ENCODE measurements at regions not wholly inside any gene's neighbourhood (a gene's known extent, or its start where the extent isn't known, plus 50 kb on each side); places are given as distances from the start of the nearest gene placed in this dataset.

- no peak for TF ChIP-seq CTCF (IDR thresholded peaks at IDR 0.05)
- ATAC-seq (no peak), DNase-seq (no peak)
- Mint-ChIP-seq H3K27me3 (peaks cover 2% of the 10 kb centered on the region), H3K4me3 (no peak overlapping the region), H3K36me3 (ENCODE audit: low read depth) (no peaks in the 10 kb centered on the region), H3K4me1 (ENCODE audit: low read depth) (no peaks in the 10 kb centered on the region), H3K9me3 (no peaks in the 10 kb centered on the region), H3K27ac (no peak overlapping the region)
- intact Hi-C loops (cut with micrococcal nuclease): loop anchor here (10.0 kb wide), 1 partner anchor 60 kb away; no protein-coding TSS in a partner anchor
- ChIA-PET CTCF (no interaction called here), POLR2A (no interaction called here)
These were observed 237.2 kb upstream of the ITM2A start for GRCh38 chrX:79604364-79604763.

GRCh38 chrX:79601341-79602131, 234.4 kb upstream of the ITM2A start:
- no peaks in the 10 kb centered on the region for H3K4me1 Mint-ChIP-seq (ENCODE audit: low read depth)
- no peak overlapping the region for H3K27ac Mint-ChIP-seq
- ChIA-PET CTCF (no interaction called here), POLR2A (no interaction called here)
- peaks cover 2% of the 10 kb centered on the region for H3K27me3 Mint-ChIP-seq
- H3K9me3 Mint-ChIP-seq: no peaks in the 10 kb centered on the region
- ATAC-seq: no peak
- H3K36me3 Mint-ChIP-seq (ENCODE audit: low read depth): no peaks in the 10 kb centered on the region
- no peak overlapping the region for H3K4me3 Mint-ChIP-seq
- intact Hi-C loops (cut with micrococcal nuclease): loop anchor here (10.0 kb wide), 1 partner anchor 57 kb away; no protein-coding TSS in a partner anchor
- no peak for DNase-seq
- TF ChIP-seq CTCF (IDR thresholded peaks at IDR 0.05): no peak

DNA sequence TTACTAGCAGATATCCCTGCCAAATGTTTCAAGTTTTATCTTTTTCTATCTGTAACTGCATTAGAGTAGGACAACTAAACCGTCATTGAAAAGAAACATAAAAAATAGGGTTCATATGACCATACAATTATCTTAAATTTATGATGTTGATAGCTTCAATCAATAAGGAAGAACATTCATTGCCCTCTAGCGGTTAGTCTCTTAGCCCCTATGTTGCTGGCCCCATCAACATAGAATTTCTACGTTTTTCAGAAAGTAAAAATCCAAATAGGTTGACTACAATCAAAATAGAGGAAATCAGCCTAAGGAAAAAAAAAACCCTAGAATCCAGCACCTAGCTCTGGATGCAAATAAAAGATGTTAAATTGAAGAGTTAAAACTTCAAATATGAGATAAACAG, 225.1 kb upstream of the ITM2A start:
- ChIA-PET POLR2A (interaction anchor here (1.1 kb wide), 1 partner anchor 10 kb away, joined by 3 read pairs; no protein-coding TSS in a partner anchor), CTCF (no interaction called here)
- Mint-ChIP-seq H3K9me3 (no peaks in the 10 kb centered on the region), H3K4me3 (no peak overlapping the region), H3K27ac (no peak overlapping the region), H3K36me3 (ENCODE audit: low read depth) (no peaks in the 10 kb centered on the region), H3K4me1 (ENCODE audit: low read depth) (no peaks in the 10 kb centered on the region), H3K27me3 (peaks cover 1% of the 10 kb centered on the region)
- no peak for TF ChIP-seq CTCF (IDR thresholded peaks at IDR 0.05)
- DNase-seq (no peak), ATAC-seq (no peak)
- intact Hi-C loops (cut with micrococcal nuclease): no loop called here

- no peak for TF ChIP-seq CTCF (IDR thresholded peaks at IDR 0.05)
- H3K36me3 Mint-ChIP-seq (ENCODE audit: low read depth): no peaks in the 10 kb centered on the region
- H3K27ac Mint-ChIP-seq: no peak overlapping the region
- CTCF ChIA-PET: no interaction called here
- intact Hi-C loops (cut with micrococcal nuclease): no loop called here
- H3K4me1 Mint-ChIP-seq (ENCODE audit: low read depth): no peaks in the 10 kb centered on the region
- H3K4me3 Mint-ChIP-seq: no peak overlapping the region
- POLR2A ChIA-PET: no interaction called here
- H3K9me3 Mint-ChIP-seq: no peaks in the 10 kb centered on the region
- DNase-seq (no peak), ATAC-seq (no peak)
- peaks cover 1% of the 10 kb centered on the region for H3K27me3 Mint-ChIP-seq
These were observed 221.1 kb upstream of the ITM2A start for GRCh38 chrX:79588233-79588632.

DNA sequence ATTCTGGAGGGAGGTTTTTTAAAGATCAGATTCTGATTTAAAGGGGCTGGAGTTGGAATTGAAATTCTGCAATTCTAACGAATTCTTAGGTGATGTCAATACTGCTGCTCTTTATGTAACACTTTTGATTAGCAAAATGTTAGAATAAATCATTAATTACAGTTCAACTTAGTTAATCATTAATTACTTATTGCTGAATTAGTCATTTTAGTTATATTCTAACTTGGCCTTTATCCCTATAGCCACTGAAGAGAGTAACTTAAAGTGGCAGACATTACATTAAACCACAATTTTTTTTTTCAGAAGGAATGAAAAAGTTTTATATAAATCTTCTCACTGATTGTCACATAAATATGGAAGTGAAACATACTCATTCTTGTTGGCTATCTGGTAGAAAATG, 206.6 kb upstream of the ITM2A start:
- no peaks in the 10 kb centered on the region for H3K27me3 Mint-ChIP-seq
- peaks cover 1% of the 10 kb centered on the region for H3K36me3 Mint-ChIP-seq (ENCODE audit: low read depth)
- intact Hi-C loops (cut with micrococcal nuclease): no loop called here
- POLR2A ChIA-PET: no interaction called here
- no peak for TF ChIP-seq CTCF (IDR thresholded peaks at IDR 0.05)
- DNase-seq: no peak
- H3K9me3 Mint-ChIP-seq: peaks cover 6% of the 10 kb centered on the region
- CTCF ChIA-PET: no interaction called here
- H3K4me3 Mint-ChIP-seq: no peak overlapping the region
- ATAC-seq: no peak
- no peak overlapping the region for H3K27ac Mint-ChIP-seq
- H3K4me1 Mint-ChIP-seq (ENCODE audit: low read depth): no peaks in the 10 kb centered on the region

All from activated CD8-positive, alpha-beta T cell treated with anti-CD3 and anti-CD28 coated beads for 36 hours (primary cell).